KMS-11 (cell line): ENCODE measurements at regions not wholly inside any gene's neighbourhood (a gene's known extent, or its start where the extent isn't known, plus 50 kb on each side); places are given as distances from the start of the nearest gene placed in this dataset.

Experiments used
- H2AFZ ChIP-seq: fragments of 200-600 bp; sonication (generic); 2 replicates; pipeline ENCODE4 v1.6.1; 2016; ENCODE audit warnings: antibody characterized with exemption, mixed run types, low read depth
- H3K27ac ChIP-seq: fragments of 200-600 bp; sonication (generic); 2 replicates; pipeline ENCODE4 v1.6.1; 2016; ENCODE audit warnings: mild to moderate bottlenecking, mixed run types
- H3K27me3 ChIP-seq: fragments of 200-600 bp; sonication (generic); 2 replicates; pipeline ENCODE4 v1.6.1; 2017; ENCODE audit warnings: mild to moderate bottlenecking, low read depth, mixed run types, moderate library complexity; ENCODE audit not compliant: insufficient read depth
- H3K36me3 ChIP-seq: fragments of 200-600 bp; sonication (generic); 2 replicates; pipeline ENCODE4 v1.6.1; 2017; ENCODE audit warnings: mild to moderate bottlenecking, mixed run types; ENCODE audit not compliant: insufficient read depth
- H3K4me1 ChIP-seq: fragments of 200-600 bp; sonication (generic); 2 replicates; pipeline ENCODE4 v1.6.1; 2016; ENCODE audit warnings: mild to moderate bottlenecking, low read depth, mixed run types; ENCODE audit not compliant: poor library complexity, severe bottlenecking
- H3K4me2 ChIP-seq: fragments of 200-600 bp; sonication (generic); 2 replicates; pipeline ENCODE4 v1.7.0; 2016; ENCODE audit warnings: mild to moderate bottlenecking, mixed run types
- H3K4me3 ChIP-seq: fragments of 200-600 bp; sonication (generic); IDR thresholded peaks from 2 replicates; pipeline ENCODE4 v1.6.1; 2017; ENCODE audit warnings: low read depth, low read length, mixed read lengths; ENCODE audit not compliant: insufficient read depth
- H3K79me2 ChIP-seq: fragments of 200-600 bp; sonication (generic); 2 replicates; pipeline ENCODE4 v1.6.1; 2016; ENCODE audit warnings: low read depth, mixed run types; ENCODE audit not compliant: insufficient read depth
- H3K9ac ChIP-seq: fragments of 200-600 bp; sonication (generic); 2 replicates; pipeline ENCODE4 v1.6.1; 2016; ENCODE audit warnings: mild to moderate bottlenecking, mixed run types
- H4K20me1 ChIP-seq: fragments of 200-600 bp; sonication (generic); 2 replicates; pipeline ENCODE4 v1.6.1; 2016; ENCODE audit warnings: mild to moderate bottlenecking, mixed run types; ENCODE audit not compliant: insufficient read depth
- CTCF ChIP-seq: fragments of 200-600 bp; sonication (generic); conservative IDR thresholded peaks from 2 replicates; pipeline ENCODE4 v1.6.1; 2017; ENCODE audit warnings: low read depth, mild to moderate bottlenecking, antibody characterized with exemption, low read length, moderate library complexity, mixed read lengths

DNA sequence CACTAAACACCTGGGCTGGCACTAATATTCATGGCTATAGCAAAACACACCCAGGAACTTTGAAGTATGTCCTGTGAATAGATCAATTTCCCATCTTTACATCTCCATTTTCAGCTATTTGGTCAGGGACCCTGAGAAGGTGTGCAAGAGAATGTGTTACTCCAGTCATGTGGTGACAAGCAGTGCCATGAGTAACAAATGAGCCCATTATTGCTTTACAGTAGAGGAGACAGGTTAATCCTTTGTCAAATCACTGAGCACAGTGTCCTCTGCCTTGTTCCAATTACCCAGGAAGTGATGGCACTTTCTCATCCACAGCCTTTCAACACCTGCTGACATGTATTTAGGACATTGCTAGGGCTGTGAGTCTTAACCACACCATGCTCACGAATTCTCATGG is 664.8 kb upstream of the API5 start:
- H3K27me3 ChIP-seq, result no peaks in the 10 kb centered on the region

GRCh38 chr11:42647993-42648392 is 663.8 kb upstream of the API5 start:
- Histone ChIP-seq H3K4me1 (no peaks in the 10 kb centered on the region), H3K27ac (no peak overlapping the region), H3K4me3 (no peak overlapping the region), H3K27me3 (no peaks in the 10 kb centered on the region), H4K20me1 (no peaks in the 10 kb centered on the region), H3K4me2 (no peak overlapping the region), H2AFZ (no peak overlapping the region), H3K36me3 (no peaks in the 10 kb centered on the region), H3K9ac (no peak overlapping the region), H3K79me2 (no peaks in the 10 kb centered on the region)
- TF ChIP-seq CTCF, result no peak

More for the DNA sequence above, 664.8 kb upstream of the API5 start:
- Histone ChIP-seq H3K36me3 (no peaks in the 10 kb centered on the region), H4K20me1 (no peaks in the 10 kb centered on the region), H2AFZ (no peak overlapping the region), H3K79me2 (no peaks in the 10 kb centered on the region), H3K4me2 (no peak overlapping the region), H3K4me1 (no peaks in the 10 kb centered on the region), H3K4me3 (no peak overlapping the region), H3K27ac (no peak overlapping the region), H3K9ac (no peak overlapping the region)
- TF ChIP-seq CTCF, result no peak

DNA sequence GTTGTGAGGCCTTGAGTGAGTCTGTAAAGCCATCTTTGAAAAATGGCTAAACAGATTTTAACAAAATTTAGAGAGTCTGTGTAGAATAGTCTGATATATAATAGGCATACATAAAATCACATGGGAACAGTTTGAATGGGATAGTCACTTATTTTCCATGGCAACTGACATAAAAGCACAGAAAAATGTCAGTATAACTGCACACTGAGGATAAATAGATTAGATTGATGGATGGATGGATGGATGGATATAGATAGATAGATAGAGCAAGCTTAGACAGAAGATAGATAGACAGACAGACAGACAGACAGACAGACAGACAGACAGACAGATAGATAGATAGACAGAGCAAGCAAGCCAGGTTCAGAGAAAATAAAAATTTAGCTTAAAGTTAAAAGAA is 660.2 kb upstream of the API5 start:
- Histone ChIP-seq H3K27me3 (no peaks in the 10 kb centered on the region), H3K36me3 (no peaks in the 10 kb centered on the region)

DNA sequence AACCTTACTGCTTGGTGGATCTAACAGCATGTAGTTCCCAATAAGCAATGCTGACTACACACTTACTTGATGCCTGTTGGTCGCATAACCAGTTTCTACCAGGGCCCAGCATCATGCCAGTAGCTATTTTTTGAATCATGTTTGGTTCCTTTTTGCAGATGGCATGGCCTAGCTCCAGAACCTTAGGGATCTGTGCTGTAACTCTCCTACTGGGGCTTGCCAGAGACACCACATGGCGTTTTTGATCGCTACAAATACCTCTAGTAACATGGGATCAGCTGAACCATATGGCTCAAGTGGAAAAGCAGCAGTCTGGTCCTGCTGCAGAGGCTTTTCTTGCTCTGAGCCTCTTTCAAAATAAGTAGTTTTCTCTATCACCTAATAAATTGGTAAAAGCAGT is 654.6 kb upstream of the API5 start:
- Histone ChIP-seq H2AFZ (no peak overlapping the region), H4K20me1 (no peaks in the 10 kb centered on the region), H3K27ac (no peak overlapping the region), H3K36me3 (no peaks in the 10 kb centered on the region), H3K4me3 (no peak overlapping the region), H3K27me3 (no peaks in the 10 kb centered on the region), H3K4me2 (no peak overlapping the region), H3K9ac (no peak overlapping the region), H3K79me2 (no peaks in the 10 kb centered on the region), H3K4me1 (no peaks in the 10 kb centered on the region)
- no peak for TF ChIP-seq CTCF

More for the DNA sequence above, 660.2 kb upstream of the API5 start:
- TF ChIP-seq CTCF, result no peak
- H4K20me1 ChIP-seq, result no peaks in the 10 kb centered on the region
- no peaks in the 10 kb centered on the region for H3K4me1 ChIP-seq
- H3K4me2 ChIP-seq, result no peak overlapping the region
- H3K4me3 ChIP-seq, result no peak overlapping the region
- H3K9ac ChIP-seq, result no peak overlapping the region
- no peaks in the 10 kb centered on the region for H3K79me2 ChIP-seq
- H2AFZ ChIP-seq, result no peak overlapping the region
- no peak overlapping the region for H3K27ac ChIP-seq

GRCh38 chr11:42661942-42662341 is 649.9 kb upstream of the API5 start:
- Histone ChIP-seq H2AFZ (no peak overlapping the region), H3K27ac (no peak overlapping the region), H3K79me2 (no peaks in the 10 kb centered on the region), H3K36me3 (no peaks in the 10 kb centered on the region), H4K20me1 (no peaks in the 10 kb centered on the region), H3K27me3 (no peaks in the 10 kb centered on the region), H3K9ac (no peak overlapping the region), H3K4me1 (no peaks in the 10 kb centered on the region), H3K4me3 (no peak overlapping the region), H3K4me2 (no peak overlapping the region)
- TF ChIP-seq CTCF, result no peak
